ENCODE measurements at regions not wholly inside any gene's neighbourhood (a gene's known extent, or its start where the extent isn't known, plus 50 kb on each side); places are given as distances from the start of the nearest gene placed in this dataset.

DNA sequence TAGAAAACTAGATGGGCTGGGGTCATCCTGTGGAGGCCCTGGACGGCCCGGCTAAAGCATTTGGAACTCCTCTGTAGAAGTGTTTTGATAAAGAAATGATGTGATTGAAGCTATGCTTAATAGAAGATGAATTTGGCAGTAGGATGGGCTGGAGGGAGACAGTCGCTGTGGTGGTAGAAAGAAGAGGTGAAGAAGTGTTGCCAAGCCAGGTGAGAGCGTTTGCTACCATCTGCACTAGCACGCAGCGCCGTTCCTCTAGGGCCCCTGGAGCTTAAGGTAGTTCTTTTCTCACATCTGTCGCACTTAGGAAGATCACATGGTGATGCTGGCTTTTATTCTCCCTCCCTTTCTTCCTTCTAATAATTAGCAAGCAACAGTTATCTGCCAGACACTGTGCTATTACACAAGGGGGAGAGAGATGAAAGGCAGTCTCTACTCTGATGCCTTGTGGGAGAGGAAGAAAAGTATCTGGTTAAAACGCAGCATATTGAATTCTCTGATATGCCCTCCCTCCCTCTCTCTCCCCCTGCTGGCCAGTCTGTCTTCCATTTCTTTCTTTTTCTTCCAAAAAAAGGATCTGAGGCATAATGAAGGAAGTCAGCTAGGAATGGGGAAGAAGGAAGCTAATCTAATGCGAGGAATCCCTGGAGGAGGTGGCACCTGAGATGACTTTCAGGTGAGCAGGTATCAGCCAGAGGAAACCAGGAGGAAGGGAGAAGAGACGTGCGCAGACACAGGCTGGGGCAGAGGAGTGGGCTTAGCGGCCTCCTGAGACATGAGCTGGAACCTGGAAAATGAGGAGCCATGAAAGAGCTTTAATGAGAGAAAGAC, 162.3 kb upstream of the KLF14 start:
- peak; percentile 74 for DNase-seq (ENCODE audit: low read depth)
- no peak overlapping the region for H3K4me3 ChIP-seq (ENCODE audit: low read depth, low read length)
- TF ChIP-seq, protein P1, sequence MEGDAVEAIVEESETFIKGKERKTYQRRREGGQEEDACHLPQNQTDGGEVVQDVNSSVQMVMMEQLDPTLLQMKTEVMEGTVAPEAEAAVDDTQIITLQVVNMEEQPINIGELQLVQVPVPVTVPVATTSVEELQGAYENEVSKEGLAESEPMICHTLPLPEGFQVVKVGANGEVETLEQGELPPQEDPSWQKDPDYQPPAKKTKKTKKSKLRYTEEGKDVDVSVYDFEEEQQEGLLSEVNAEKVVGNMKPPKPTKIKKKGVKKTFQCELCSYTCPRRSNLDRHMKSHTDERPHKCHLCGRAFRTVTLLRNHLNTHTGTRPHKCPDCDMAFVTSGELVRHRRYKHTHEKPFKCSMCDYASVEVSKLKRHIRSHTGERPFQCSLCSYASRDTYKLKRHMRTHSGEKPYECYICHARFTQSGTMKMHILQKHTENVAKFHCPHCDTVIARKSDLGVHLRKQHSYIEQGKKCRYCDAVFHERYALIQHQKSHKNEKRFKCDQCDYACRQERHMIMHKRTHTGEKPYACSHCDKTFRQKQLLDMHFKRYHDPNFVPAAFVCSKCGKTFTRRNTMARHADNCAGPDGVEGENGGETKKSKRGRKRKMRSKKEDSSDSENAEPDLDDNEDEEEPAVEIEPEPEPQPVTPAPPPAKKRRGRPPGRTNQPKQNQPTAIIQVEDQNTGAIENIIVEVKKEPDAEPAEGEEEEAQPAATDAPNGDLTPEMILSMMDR (conservative IDR thresholded peaks at IDR 0.05; ENCODE audit: low read depth, low read length) = peak; percentile 74

DNA sequence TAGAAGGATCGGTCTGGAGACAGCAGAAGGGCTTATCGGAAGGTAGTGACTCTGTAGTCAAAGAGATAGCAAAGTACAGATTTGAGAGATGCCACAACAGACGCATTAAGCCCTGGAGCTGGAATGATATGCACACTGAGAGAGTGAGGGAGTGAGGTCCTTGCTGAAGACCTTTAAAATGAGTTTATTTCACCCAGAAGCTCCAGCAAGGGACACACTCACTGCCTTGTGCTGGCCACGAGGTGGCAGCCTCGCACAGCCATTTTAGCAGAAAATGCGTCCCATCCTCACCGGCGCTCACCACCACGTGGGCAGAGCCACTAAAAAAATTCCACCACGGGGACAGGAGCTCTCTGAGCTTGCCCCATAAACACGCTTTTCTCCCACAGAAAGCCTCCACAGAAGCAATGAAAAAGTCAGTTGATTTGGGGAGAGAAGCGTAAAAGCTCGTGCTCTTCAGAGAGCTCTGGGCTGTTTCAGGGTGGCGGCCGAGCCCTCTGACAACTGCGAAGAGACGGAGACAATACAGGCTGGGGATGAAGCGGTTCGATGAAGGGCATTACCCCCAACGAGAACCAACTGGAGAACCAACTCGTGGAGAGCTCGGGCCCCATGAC, 163.0 kb upstream of the KLF14 start:
- no peak overlapping the region for H3K4me3 ChIP-seq (ENCODE audit: low read depth, low read length)
- DNase-seq (ENCODE audit: low read depth) = peak; percentile 89

DNA sequence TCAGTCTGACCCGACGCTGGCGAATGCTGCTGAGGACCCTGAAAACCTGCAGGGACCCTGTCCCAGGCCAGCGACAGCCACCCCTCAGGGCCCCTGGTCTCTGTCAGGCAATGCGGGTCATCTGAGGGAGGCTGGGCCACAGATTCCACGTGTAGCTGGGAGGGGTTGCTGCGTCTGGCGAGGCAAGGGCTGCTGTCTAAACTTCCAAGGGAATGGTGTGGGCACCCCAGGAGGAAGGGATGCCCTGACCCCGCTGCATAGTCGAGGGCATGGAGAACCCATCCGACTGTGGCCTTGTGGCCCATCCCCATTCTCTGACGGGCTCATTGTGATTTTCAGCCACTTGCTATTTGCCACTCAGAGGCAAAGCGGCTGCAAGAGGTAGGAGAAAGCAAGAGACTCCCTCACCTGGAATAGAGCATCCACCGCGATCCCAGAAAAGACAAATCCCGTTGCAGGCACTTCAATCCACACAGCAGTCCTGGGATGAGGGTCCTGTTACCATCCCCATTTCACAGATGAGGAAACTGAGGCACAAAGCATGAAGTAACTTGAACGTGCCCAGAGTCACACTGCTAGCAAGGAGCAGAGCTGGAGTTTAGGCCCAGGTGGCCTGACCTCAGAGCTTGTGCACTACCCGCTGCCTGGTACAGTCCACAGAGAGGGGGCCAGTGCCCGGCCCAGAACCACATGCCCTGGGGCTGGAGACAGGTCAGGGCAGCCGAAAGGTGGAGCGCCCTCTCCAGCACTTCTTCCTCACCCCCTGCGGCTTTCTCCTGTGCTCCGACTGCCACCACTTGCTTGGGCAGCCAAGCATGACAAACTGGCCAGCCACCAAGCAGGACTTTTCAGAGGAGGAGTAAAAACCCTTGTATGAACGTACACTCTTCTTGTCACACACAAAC, 163.8 kb upstream of the KLF14 start:
- DNase-seq (ENCODE audit: low read depth) = no peak
- no peak overlapping the region for H3K4me3 ChIP-seq (ENCODE audit: low read depth, low read length)
- TF ChIP-seq, protein P1 (conservative IDR thresholded peaks at IDR 0.05; ENCODE audit: low read depth, low read length) = no peak

More for the DNA sequence above, 163.0 kb upstream of the KLF14 start:
- TF ChIP-seq, protein P1 (conservative IDR thresholded peaks at IDR 0.05; ENCODE audit: low read depth, low read length) = peak; percentile 87

DNA sequence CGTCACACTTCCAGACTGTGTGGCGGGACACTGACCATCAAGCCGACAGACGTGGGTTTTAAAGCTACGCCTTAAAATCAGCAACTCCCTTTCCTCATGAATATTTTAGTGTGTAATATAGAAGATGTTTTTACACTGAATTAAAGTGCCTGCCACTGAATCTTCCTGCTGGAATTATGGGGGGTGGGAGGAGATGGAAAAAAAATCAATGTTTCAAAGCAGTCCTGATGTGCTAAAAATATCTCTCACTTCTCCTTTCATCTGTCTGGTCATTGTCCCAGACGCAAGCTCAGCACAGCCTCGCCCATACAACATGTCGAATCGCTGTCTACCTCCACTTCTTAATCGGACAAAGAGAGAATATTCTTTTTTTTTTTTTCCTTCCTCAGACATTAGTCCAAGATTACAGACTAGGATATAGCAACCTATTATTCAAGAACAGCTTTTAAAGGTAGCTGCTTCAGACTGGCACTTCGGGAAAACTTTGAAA, 165.1 kb upstream of the KLF14 start:
- TF ChIP-seq, protein P1 (conservative IDR thresholded peaks at IDR 0.05; ENCODE audit: low read depth, low read length) = no peak
- H3K4me3 ChIP-seq (ENCODE audit: low read depth, low read length) = no peak overlapping the region
- DNase-seq (ENCODE audit: low read depth) = no peak

DNA sequence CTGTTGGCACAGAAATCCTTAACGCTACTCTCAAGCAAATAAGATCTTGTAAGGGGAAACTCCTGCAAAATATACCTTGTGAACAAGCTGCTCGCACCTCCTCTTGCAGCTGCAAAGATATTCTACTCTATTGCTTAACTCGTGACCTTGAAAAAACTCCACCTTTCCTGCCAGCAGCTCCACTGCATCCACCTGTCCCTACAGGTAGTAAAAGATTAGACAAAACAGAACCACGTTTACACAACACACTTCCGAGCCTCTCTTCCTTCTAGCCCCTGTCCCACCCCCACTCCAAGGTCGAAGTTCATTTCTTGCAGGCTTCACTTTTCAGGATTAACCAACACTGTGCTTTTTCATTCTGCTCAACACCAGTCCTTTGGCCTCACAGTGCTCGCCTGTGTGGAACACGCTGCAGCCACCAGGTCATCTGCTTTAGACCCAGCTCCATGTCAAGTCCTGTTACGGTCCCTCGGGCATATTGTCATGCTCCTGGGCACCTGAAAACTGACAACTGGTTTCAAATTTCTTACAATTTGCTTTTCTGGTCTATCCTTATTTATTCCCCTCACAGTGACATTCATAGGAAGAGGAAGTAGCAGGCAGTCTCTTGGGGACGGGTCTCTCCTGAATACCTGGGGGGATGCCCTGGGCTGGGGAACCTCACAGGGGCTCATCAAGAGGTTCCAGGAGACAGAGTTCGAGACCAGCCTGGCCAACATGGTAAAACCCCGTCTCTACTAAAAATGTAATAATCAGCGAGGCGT, 165.8 kb upstream of the KLF14 start:
- TF ChIP-seq, protein P1 (conservative IDR thresholded peaks at IDR 0.05; ENCODE audit: low read depth, low read length) = no peak
- no peak overlapping the region for H3K4me3 ChIP-seq (ENCODE audit: low read depth, low read length)
- DNase-seq (ENCODE audit: low read depth) = no peak

DNA sequence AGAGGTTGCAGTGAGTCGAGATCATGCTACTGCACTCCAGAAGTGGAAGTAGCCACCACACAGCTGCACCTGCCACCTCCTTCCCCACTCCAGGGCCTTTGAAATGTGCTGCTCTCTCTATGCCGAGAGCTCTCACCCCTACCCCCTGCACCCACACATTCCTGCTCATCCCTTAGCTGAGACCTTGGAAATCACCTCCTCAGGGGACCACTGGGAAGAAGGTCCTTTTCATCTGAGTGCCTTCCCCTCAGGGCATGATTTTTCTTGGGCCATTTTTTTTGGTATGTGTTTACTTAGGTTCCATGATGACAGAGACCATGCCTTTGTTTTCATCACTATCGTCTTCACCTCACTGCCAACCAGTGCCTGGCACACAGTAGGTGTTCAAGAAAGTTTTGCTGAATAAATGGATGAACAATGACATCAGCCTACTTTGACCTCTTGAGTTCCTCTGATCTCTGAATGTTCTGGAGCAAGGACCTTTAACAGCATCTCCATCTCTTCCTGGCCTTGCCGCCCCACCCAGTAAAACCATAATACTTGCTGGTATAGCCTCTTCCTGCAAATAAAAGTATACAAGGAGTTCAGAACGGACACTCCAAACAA, 166.6 kb upstream of the KLF14 start:
- no peak for DNase-seq (ENCODE audit: low read depth)
- H3K4me3 ChIP-seq (ENCODE audit: low read depth, low read length) = no peak overlapping the region
- TF ChIP-seq, protein P1 (conservative IDR thresholded peaks at IDR 0.05; ENCODE audit: low read depth, low read length) = no peak
